Caco-2 (cell line): ENCODE measurements at regions not wholly inside any gene's neighbourhood (a gene's known extent, or its start where the extent isn't known, plus 50 kb on each side); places are given as distances from the start of the nearest gene placed in this dataset.

Experiments used
- BruUV-seq: library from RNA; stranded (reverse); fragments of 400-500 nt; replicated peaks from 2 replicates; lab custom pipeline; 2021; lab: Mats Ljungman, UMichigan
- CTCF ChIA-PET: fragments of 300-600 bp; sonication (Branson Sonifier 250); formaldehyde crosslinking; loops from one replicate; lab custom pipeline; 2022; ENCODE audit warnings: antibody characterized with exemption; lab: Charles Lee
- POLR2A ChIA-PET: fragments of 300-600 bp; sonication (Branson Sonifier 250); formaldehyde crosslinking; loops from one replicate; lab custom pipeline; 2022; ENCODE audit warnings: antibody characterized with exemption; lab: Charles Lee
- DNase-seq, 2 experiments: peaks; one replicate each; pipeline versions ENCODE4 v3.0.0 to v3.0.0-alpha.2; 2020 to 2022
- H3K27me3 ChIP-seq: replicated peaks from 2 replicates; pipeline ENCODE4 v1.6.0; 2011; ENCODE audit warnings: low read length; ENCODE audit not compliant: control insufficient read depth, insufficient read depth
- H3K36me3 ChIP-seq: 2 replicates; pipeline ENCODE4 v1.5.1; 2011; ENCODE audit warnings: low read length; ENCODE audit not compliant: control insufficient read depth, insufficient read depth
- H3K4me1 ChIP-seq: fragments of 250-450 bp; sonication (Bioruptor Pico); 2 replicates; pipeline ENCODE4 v1.5.1; 2020; ENCODE audit warnings: mild to moderate bottlenecking
- H3K4me3 ChIP-seq: 2 replicates; pipeline ENCODE4 v1.5.1; 2011; ENCODE audit warnings: low read depth, mild to moderate bottlenecking, control low read depth, low read length
- H3K9me3 ChIP-seq: fragments of 250-450 bp; sonication (Bioruptor Pico); 2 replicates; pipeline ENCODE4 v1.5.1; 2020; ENCODE audit warnings: mild to moderate bottlenecking, moderate library complexity
- H3K27ac Mint-ChIP-seq: one replicate; pipeline ENCODE4 v1.8.0; 2022; ENCODE audit warnings: mixed read lengths; ENCODE audit not compliant: unreplicated experiment
- H3K27me3 Mint-ChIP-seq: one replicate; pipeline ENCODE4 v1.8.0; 2022; ENCODE audit warnings: mixed read lengths; ENCODE audit not compliant: insufficient read depth, unreplicated experiment
- H3K36me3 Mint-ChIP-seq: one replicate; pipeline ENCODE4 v1.8.0; 2022; ENCODE audit warnings: mild to moderate bottlenecking, mixed read lengths; ENCODE audit not compliant: insufficient read depth, unreplicated experiment
- H3K4me1 Mint-ChIP-seq: one replicate; pipeline ENCODE4 v1.8.0; 2022; ENCODE audit warnings: low read depth, mixed read lengths; ENCODE audit not compliant: unreplicated experiment
- H3K4me3 Mint-ChIP-seq: one replicate; pipeline ENCODE4 v1.8.0; 2022; ENCODE audit warnings: mild to moderate bottlenecking, moderate library complexity, mixed read lengths; ENCODE audit not compliant: unreplicated experiment
- H3K9me3 Mint-ChIP-seq: one replicate; pipeline ENCODE4 v1.8.0; 2022; ENCODE audit warnings: mixed read lengths; ENCODE audit not compliant: unreplicated experiment
- CTCF ChIP-seq, 2 experiments: fragments of 200-600 bp in 1 of 2; IDR thresholded peaks; 1 replicate in 1 of 2; 2 replicates in 1 of 2; pipeline versions ENCODE4 v1.5.1 to v1.8.0; 2011 to 2022; ENCODE audit warnings: antibody characterized with exemption in 1 of 2, control low read depth in 1 of 2, inconsistent platforms in 1 of 2, low read depth in 1 of 2, low read length in 1 of 2, mild to moderate bottlenecking in 1 of 2, moderate library complexity in 1 of 2; ENCODE audit not compliant: insufficient read depth in 1 of 2, severe bottlenecking in 1 of 2, unreplicated experiment in 1 of 2
- intact Hi-C: fragments of 100-400 bp; cut with micrococcal nuclease; formaldehyde crosslinking; loops from one replicate; pipeline ENCODE4 v1.10.0; 2022; ENCODE audit not compliant: unreplicated experiment

GRCh38 chr4:151599863-151600262, 160.9 kb downstream of the GATB start:
- TF ChIP-seq CTCF (IDR thresholded peaks at IDR 0.05; ENCODE audit: insufficient read depth in 1 of 2, low read depth in 1 of 2, low read length in 1 of 2, severe bottlenecking in 1 of 2, unreplicated experiment in 1 of 2), result no peak
- Histone ChIP-seq H3K36me3 (no peaks in the 10 kb centered on the region), H3K4me1 (peaks cover 18% of the 10 kb centered on the region), H3K9me3 (no peaks in the 10 kb centered on the region), H3K4me3 (no peak overlapping the region), H3K27me3 (no peaks in the 10 kb centered on the region)
- no TSS peak for BruUV-seq
- H3K36me3 Mint-ChIP-seq, result no peaks in the 10 kb centered on the region
- H3K4me3 Mint-ChIP-seq, result no peak overlapping the region
- POLR2A ChIA-PET, result interaction anchor here (0.5 kb wide), 1 partner anchor 105 kb away, joined by 8 read pairs; no protein-coding TSS in a partner anchor
- H3K4me1 Mint-ChIP-seq, result peaks cover 7% of the 10 kb centered on the region
- DNase-seq, result peak in 1 of 2 experiments; percentile 12
- CTCF ChIA-PET, result no interaction called here
- H3K27me3 Mint-ChIP-seq, result no peaks in the 10 kb centered on the region
- intact Hi-C loops, result loop anchor here (5.0 kb wide), 1 partner anchor 193 kb away; the partner anchor contains the start of gene FHIP1A
- H3K9me3 Mint-ChIP-seq, result no peaks in the 10 kb centered on the region
- H3K27ac Mint-ChIP-seq, result no peak overlapping the region

DNA sequence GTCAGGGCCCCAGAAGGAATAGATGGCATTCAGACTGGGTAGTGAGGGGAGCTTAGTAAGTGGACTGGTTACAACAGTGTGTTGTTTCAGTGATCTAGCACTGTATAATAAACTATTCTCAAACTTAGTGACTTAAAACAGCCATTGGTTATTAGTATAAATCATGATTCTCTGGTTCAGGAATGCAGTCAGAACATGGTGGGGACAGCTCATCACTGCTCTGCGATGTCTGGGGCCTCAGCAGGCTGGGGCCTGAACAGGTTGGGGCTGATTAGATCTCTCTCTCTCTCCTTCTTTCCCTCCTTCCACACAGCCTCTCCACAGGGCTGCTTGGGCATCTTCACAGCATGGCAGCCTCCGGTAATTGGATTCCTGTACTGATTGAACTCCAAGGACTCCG, 160.4 kb downstream of the GATB start:
- H3K36me3 Mint-ChIP-seq, result no peaks in the 10 kb centered on the region
- no peak overlapping the region for H3K4me3 Mint-ChIP-seq
- TF ChIP-seq CTCF (IDR thresholded peaks at IDR 0.05; ENCODE audit: insufficient read depth in 1 of 2, low read depth in 1 of 2, low read length in 1 of 2, severe bottlenecking in 1 of 2, unreplicated experiment in 1 of 2), result no peak
- H3K9me3 Mint-ChIP-seq, result no peaks in the 10 kb centered on the region
- no TSS peak for BruUV-seq
- intact Hi-C loops, result loop anchor here (5.0 kb wide), 1 partner anchor 193 kb away; the partner anchor contains the start of gene FHIP1A
- peaks cover 7% of the 10 kb centered on the region for H3K4me1 Mint-ChIP-seq
- H3K4me1 ChIP-seq, result peaks cover 18% of the 10 kb centered on the region
- POLR2A ChIA-PET, result interaction anchor here (0.5 kb wide), 1 partner anchor 105 kb away, joined by 8 read pairs; no protein-coding TSS in a partner anchor
- CTCF ChIA-PET, result no interaction called here
- H3K27me3 Mint-ChIP-seq, result no peaks in the 10 kb centered on the region
- DNase-seq, result no peak
- H3K27ac Mint-ChIP-seq, result no peak overlapping the region
- no peaks in the 10 kb centered on the region for H3K9me3 ChIP-seq
- no peaks in the 10 kb centered on the region for H3K27me3 ChIP-seq
- no peaks in the 10 kb centered on the region for H3K36me3 ChIP-seq
- no peak overlapping the region for H3K4me3 ChIP-seq

DNA sequence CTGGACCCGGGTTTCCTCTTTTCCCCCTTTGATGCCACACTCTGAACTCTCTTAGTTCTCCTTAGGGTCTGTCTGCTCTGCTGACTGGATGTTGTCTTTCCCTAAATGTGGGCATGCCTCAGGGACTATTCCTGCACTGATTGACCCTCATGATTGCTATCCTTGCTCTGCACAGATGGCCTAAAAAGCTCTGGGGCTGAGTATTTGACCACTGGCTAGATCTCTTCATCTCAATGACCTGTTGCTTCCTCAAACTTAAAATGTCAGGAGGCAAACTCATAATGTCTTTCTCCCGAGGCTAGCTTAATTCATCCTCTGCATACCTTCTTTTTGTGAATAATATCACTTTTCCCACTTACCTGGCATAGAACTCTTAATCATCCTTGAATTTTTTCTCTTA, 157.4 kb downstream of the GATB start:
- no peaks in the 10 kb centered on the region for H3K36me3 Mint-ChIP-seq
- no peaks in the 10 kb centered on the region for H3K27me3 Mint-ChIP-seq
- H3K9me3 Mint-ChIP-seq, result no peaks in the 10 kb centered on the region
- ChIA-PET CTCF (interaction anchor here (1.2 to 1.3 kb wide), 2 partner anchors 64 to 241 kb away, joined by 3 to 5 read pairs; no protein-coding TSS in a partner anchor), POLR2A (no interaction called here)
- H3K36me3 ChIP-seq, result no peaks in the 10 kb centered on the region
- H3K4me1 Mint-ChIP-seq, result peaks cover 7% of the 10 kb centered on the region
- H3K27me3 ChIP-seq, result no peaks in the 10 kb centered on the region
- no peak overlapping the region for H3K4me3 Mint-ChIP-seq
- intact Hi-C loops, result loop anchor here (5.0 kb wide), 1 partner anchor 196 kb away; the partner anchor contains the start of gene FHIP1A
- no peak overlapping the region for H3K4me3 ChIP-seq
- TF ChIP-seq CTCF (IDR thresholded peaks at IDR 0.05; ENCODE audit: insufficient read depth in 1 of 2, low read depth in 1 of 2, low read length in 1 of 2, severe bottlenecking in 1 of 2, unreplicated experiment in 1 of 2), result no peak
- H3K9me3 ChIP-seq, result no peaks in the 10 kb centered on the region
- peaks cover 18% of the 10 kb centered on the region for H3K4me1 ChIP-seq
- H3K27ac Mint-ChIP-seq, result no peak overlapping the region
- no TSS peak for BruUV-seq
- no peak for DNase-seq
